ENCODE measurements at regions not wholly inside any gene's neighbourhood (a gene's known extent, or its start where the extent isn't known, plus 50 kb on each side); places are given as distances from the start of the nearest gene placed in this dataset.

GRCh38 chr9:108019821-108020220 is 530.3 kb upstream of the KLF4 start:
- no peaks in the 10 kb centered on the region for H3K27me3 ChIP-seq (ENCODE audit: insufficient read depth, low read length, poor library complexity, severe bottlenecking)
- no peak overlapping the region for H3K4me3 ChIP-seq (ENCODE audit: low read length, poor library complexity, severe bottlenecking)
- H3F3A ChIP-seq (ENCODE audit: low read depth) = no peaks in the 10 kb centered on the region
- H3K4me1 ChIP-seq (ENCODE audit: insufficient read depth, low read length, poor library complexity, severe bottlenecking) = no peaks in the 10 kb centered on the region
- H3K79me2 ChIP-seq (ENCODE audit: insufficient read depth, low read length) = no peaks in the 10 kb centered on the region
- 0 out of 2 replicates have a peak, but pooled peaks cover 4% of the 10 kb centered on the region for H3K9me3 ChIP-seq (ENCODE audit: insufficient read depth, low read depth, low read length)
- H3K4me2 ChIP-seq (ENCODE audit: low read depth, low read length, poor library complexity, severe bottlenecking) = no peak overlapping the region
- TF ChIP-seq CTCF (conservative IDR thresholded peaks at IDR 0.05; ENCODE audit: low read length) (no peak), EZH2phosphoT487 (IDR thresholded peaks at IDR 0.05; ENCODE audit: borderline replicate concordance) (no peak)
- H2AFZ ChIP-seq (ENCODE audit: low read length) = no peak overlapping the region
- H4K20me1 ChIP-seq (ENCODE audit: insufficient read depth, low read length, poor library complexity, severe bottlenecking) = no peaks in the 10 kb centered on the region
- no peaks in the 10 kb centered on the region for H3K9me2 ChIP-seq (replicated peaks; ENCODE audit: low read depth, low read length)
- no peak overlapping the region for H3K9ac ChIP-seq (ENCODE audit: low read depth, low read length, poor library complexity, severe bottlenecking)
- H3K36me3 ChIP-seq (ENCODE audit: insufficient read depth, low read length) = no peaks in the 10 kb centered on the region

GRCh38 chr9:108017671-108018070 is 528.1 kb upstream of the KLF4 start:
- TF ChIP-seq CTCF (conservative IDR thresholded peaks at IDR 0.05; ENCODE audit: low read length) (no peak), EZH2phosphoT487 (IDR thresholded peaks at IDR 0.05; ENCODE audit: borderline replicate concordance) (no peak)
- no peak overlapping the region for H3K9ac ChIP-seq (ENCODE audit: low read depth, low read length, poor library complexity, severe bottlenecking)
- no peaks in the 10 kb centered on the region for H3K79me2 ChIP-seq (ENCODE audit: insufficient read depth, low read length)
- no peak overlapping the region for H3K4me2 ChIP-seq (ENCODE audit: low read depth, low read length, poor library complexity, severe bottlenecking)
- no peak overlapping the region for H2AFZ ChIP-seq (ENCODE audit: low read length)
- no peaks in the 10 kb centered on the region for H4K20me1 ChIP-seq (ENCODE audit: insufficient read depth, low read length, poor library complexity, severe bottlenecking)
- H3K9me2 ChIP-seq (replicated peaks; ENCODE audit: low read depth, low read length) = no peaks in the 10 kb centered on the region
- H3K36me3 ChIP-seq (ENCODE audit: insufficient read depth, low read length) = no peaks in the 10 kb centered on the region
- 0 out of 2 replicates have a peak, but pooled peaks cover 4% of the 10 kb centered on the region for H3K9me3 ChIP-seq (ENCODE audit: insufficient read depth, low read depth, low read length)
- H3K4me1 ChIP-seq (ENCODE audit: insufficient read depth, low read length, poor library complexity, severe bottlenecking) = no peaks in the 10 kb centered on the region
- H3K27me3 ChIP-seq (ENCODE audit: insufficient read depth, low read length, poor library complexity, severe bottlenecking) = no peaks in the 10 kb centered on the region
- no peaks in the 10 kb centered on the region for H3F3A ChIP-seq (ENCODE audit: low read depth)
- no peak overlapping the region for H3K4me3 ChIP-seq (ENCODE audit: low read length, poor library complexity, severe bottlenecking)

DNA sequence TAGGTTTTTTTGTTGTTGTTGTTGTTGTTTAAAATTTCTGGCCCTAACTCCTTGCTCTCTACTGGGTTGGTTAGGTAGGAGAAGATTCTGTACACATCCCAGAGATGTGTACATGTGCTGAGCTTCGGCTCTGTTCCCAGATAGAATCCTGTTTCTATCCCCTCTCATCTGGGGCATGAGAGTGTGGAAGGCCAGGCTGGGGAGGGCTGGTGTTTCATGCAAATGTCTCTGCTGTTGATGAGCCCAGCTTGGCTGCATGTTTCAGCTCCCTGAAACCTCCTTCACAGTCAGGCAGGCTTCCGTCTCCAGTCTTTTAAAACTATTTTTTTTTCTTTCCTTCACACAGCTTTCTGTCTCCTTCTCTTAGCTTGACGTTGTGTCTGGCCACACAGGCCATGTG is 526.9 kb upstream of the KLF4 start:
- Histone ChIP-seq H3F3A (ENCODE audit: low read depth) (no peaks in the 10 kb centered on the region), H3K4me2 (ENCODE audit: low read depth, low read length, poor library complexity, severe bottlenecking) (no peak overlapping the region), H3K79me2 (ENCODE audit: insufficient read depth, low read length) (no peaks in the 10 kb centered on the region), H2AFZ (ENCODE audit: low read length) (no peak overlapping the region), H3K9me2 (replicated peaks; ENCODE audit: low read depth, low read length) (no peaks in the 10 kb centered on the region), H3K4me3 (ENCODE audit: low read length, poor library complexity, severe bottlenecking) (no peak overlapping the region), H3K36me3 (ENCODE audit: insufficient read depth, low read length) (no peaks in the 10 kb centered on the region), H3K4me1 (ENCODE audit: insufficient read depth, low read length, poor library complexity, severe bottlenecking) (no peaks in the 10 kb centered on the region), H3K9ac (ENCODE audit: low read depth, low read length, poor library complexity, severe bottlenecking) (no peak overlapping the region), H3K9me3 (ENCODE audit: insufficient read depth, low read depth, low read length) (0 out of 2 replicates have a peak, but pooled peaks cover 4% of the 10 kb centered on the region), H4K20me1 (ENCODE audit: insufficient read depth, low read length, poor library complexity, severe bottlenecking) (no peaks in the 10 kb centered on the region), H3K27me3 (ENCODE audit: insufficient read depth, low read length, poor library complexity, severe bottlenecking) (no peaks in the 10 kb centered on the region)
- no peak for TF ChIP-seq CTCF (conservative IDR thresholded peaks at IDR 0.05; ENCODE audit: low read length)
- no peak for TF ChIP-seq EZH2phosphoT487 (IDR thresholded peaks at IDR 0.05; ENCODE audit: borderline replicate concordance)

All from Loucy (cell line).